HG02610 (cell line): ENCODE measurements at regions not wholly inside any gene's neighbourhood (a gene's known extent, or its start where the extent isn't known, plus 50 kb on each side); places are given as distances from the start of the nearest gene placed in this dataset.
"Not testable (repeated sequence)": the region's sequence is repeated elsewhere in the genome, so short reads cannot be mapped to it uniquely, and the experiment has no call there.

Experiments
- ATAC-seq: cut with Tn5 transposase; IDR thresholded peaks from one replicate; pipeline ENCODE4 v1.9.1; 2021; ENCODE audit warnings: mild to moderate bottlenecking, moderate library complexity; ENCODE audit not compliant: unreplicated experiment

GRCh38 chr9:126056312-126057021, 270.2 kb upstream of the MVB12B start:
- ATAC-seq: no peak

GRCh38 chr9:126057121-126057825, 269.4 kb upstream of the MVB12B start:
- ATAC-seq: no peak

DNA sequence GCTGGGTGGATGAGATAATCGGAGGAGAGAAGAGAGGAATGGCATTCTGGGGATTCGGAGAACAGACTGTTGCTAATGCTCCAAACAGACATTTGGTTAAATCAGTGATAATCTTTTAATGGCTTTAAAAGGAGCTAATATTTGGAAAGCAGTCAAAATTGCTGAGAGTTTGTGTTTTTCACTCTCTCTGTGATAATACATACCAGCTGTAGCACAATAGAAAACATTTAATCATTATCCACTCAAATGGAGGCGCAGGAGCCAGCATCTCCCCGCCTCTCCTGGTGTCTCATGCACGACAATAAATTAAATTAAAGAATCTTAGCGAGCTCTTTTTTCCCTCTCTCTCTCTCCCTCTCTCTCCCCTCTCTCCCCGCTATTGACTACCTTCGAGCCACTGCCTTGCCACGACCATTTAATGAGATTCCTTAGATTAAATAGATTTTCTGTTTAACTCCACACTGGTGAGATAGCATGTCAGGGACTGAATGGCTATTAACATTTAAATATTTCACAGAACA, 268.6 kb upstream of the MVB12B start:
- ATAC-seq: no peak

DNA sequence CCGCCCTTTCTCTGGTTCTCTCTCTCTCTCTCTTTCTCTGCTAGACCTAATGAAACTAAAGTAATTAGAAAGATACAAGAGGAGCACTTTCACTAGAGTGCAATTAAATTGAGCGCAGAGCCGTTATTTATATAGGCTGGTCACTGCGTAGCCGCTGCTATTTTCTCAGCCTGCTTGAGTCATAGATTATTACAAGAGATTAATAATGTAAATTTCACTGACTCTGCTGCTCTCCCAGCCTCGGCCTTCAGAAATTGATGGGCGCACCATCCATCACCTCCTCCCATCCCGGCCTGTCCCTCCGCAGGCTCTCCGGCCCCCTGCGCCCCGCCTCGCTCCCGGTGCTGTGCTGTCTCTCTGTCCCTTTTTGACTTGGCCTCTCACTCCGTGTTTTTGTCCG, 268.0 kb upstream of the MVB12B start:
- ATAC-seq: no peak

GRCh38 chr9:126061575-126061974, 265.1 kb upstream of the MVB12B start:
- no peak for ATAC-seq

- no peak for ATAC-seq
These were observed 264.3 kb upstream of the MVB12B start for GRCh38 chr9:126062158-126062886.

DNA sequence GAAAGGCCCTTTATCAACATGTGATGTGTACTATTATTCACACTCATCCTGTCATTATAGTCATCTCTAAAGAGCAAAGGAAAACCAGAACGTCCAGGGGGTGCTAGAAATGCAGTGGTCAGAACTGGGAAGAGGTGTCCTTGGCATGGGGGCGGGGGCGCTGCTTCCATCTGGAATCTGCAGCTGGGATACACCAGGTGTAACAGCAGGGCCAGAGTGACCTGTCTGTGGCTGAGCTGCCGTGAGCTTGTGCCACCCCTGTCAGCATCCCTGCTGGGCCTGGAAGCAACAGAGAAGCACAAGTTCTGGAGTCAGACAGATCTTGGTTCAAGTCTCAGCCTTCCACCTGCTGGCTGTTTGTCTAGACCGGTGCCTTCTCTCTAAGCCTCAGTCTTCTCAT, 263.3 kb upstream of the MVB12B start:
- ATAC-seq: no peak

- ATAC-seq: no peak
These were observed 260.5 kb upstream of the MVB12B start for GRCh38 chr9:126066131-126066530.

DNA sequence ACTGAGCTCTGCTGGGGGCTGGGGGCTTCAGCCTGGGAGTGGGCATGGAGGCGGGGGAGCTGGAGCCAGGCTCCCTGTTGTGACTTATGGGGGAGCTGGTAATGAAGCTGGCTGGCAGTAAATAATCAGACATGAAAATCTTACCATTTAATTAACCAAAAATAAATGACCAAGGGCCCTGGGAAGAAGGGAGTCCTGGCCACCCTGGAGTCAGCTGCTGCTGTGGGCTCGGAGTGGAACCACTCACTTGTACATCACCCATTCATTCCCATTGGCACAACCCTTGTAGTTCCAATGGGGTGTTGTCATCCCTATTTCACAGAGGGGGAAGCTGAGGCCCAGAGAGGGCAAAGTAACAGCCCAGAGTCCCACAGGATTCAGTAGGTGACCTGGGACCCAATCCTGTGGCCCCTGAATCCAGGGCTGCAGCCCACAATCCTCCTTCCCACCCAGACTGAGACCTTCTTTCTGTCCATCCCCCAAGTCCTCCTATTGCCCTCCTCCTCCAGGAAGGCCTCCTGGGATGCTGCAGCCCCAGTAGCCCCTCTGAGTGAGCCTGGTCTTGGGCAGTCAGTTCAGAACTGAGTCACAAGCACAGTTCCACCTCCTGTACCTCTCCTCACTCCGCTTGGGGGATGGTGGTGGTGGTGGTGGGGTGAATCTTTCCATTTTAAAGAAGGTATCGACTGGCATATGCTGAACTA, 259.4 kb upstream of the MVB12B start:
- ATAC-seq: no peak

DNA sequence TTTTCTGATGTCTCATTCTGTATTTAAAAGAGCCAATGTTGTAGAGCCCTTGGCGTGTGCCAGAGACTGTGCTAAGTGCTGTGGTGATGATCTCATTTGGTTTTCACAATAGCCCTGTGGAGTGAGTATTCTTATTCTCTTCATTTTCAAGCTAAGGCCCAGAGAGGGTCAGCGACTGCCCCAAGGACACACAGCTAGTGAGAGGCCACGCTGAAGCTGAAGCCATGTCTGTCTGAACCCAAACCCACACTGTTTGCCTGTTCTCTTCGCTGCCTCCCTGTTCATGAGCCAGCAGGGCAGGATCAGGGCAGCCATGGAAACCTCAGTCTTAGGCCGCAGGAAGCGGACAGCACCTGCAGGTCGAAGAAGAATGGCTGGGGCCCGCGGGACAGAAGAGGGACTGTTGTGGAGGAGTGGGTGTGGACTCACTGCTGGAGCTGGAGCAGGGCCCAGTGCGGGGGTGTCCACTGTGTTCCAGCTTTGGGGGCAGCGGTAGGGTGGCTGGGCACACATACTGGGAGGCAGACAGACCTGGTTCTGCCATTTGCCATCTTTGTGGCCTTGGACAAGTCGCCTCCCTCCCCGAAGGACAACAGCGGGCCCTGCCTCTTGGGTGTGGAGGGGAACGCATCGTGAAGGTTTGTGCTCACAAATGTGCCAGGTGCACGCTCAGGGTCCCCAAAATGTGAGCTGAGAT, 257.9 kb upstream of the MVB12B start:
- ATAC-seq: no peak

- ATAC-seq: no peak
These were observed 257.2 kb upstream of the MVB12B start for GRCh38 chr9:126069400-126069955.

DNA sequence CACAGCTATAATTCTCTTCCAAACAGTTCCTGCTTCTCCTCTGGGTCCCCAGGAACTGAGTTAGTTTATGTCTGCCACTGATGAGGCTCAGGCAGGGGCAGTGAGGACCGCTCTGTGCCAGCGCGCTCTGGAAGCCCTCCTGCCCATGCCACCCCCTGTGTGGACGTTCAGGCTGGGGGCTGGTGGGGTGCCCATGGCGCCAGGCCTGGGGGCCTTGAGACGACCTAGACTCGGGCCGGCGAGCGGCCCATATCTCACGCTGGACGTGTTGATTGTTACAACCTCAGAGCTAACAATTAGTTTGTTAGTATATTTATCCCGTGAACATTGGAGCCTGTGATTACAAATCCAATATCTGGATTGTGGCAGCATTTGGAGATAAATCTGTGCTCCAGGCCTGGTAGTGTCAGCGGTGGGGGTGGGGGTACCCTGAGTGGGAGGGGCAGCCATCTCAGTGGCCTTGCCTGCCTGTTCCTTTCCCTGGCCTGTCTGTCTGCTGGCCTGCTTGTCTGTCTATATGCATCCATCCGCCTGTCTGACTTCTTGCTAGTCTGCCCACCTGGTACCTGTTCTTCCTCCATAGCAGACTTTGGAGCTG, 256.5 kb upstream of the MVB12B start:
- no peak for ATAC-seq

GRCh38 chr9:126071076-126071750, 255.4 kb upstream of the MVB12B start:
- no peak for ATAC-seq

GRCh38 chr9:126077656-126078055, 249.0 kb upstream of the MVB12B start:
- not testable (repeated sequence) for ATAC-seq

- ATAC-seq: no peak
These were observed 246.0 kb upstream of the MVB12B start for GRCh38 chr9:126080641-126081040.

DNA sequence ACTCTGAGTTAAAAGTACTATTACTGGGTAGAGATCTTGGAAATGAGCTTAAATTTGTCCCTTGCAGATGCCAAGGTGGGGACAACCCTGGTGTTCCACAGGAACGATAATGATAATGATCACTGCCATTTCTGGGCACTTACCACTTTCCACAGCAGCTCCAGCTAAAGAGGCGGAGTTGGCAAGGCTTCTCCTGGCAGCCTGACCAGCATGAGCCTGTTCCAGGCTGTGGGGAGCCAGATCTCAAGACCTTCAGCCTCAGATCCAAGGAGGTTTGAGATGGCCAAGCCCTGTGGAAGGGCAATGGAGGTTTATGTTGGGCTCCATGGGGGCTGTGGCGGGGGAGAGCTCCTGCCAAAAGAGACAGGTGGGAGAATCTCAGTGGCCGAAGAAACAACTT, 244.9 kb upstream of the MVB12B start:
- no peak for ATAC-seq

- ATAC-seq: no peak
These were observed 242.6 kb upstream of the MVB12B start for GRCh38 chr9:126084008-126084407.

DNA sequence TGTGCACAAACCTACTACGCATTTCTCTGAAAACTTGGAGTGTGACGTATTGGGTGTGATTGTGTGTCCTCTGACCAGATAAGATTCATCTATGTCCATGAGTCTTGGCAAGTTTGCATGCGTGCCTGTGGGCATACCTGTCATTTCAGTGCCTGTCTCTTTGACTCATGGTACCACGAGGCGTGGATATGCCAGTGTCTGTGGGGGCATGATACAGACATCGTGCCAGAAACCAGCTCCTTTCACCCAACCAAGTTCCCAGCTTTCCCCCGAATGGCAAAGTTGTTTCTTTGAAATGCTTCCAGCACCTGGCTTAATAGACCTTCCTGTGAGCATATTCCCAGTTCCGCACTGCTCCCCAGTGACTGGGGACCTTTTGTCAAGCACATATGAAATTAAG, 241.9 kb upstream of the MVB12B start:
- ATAC-seq: no peak

- no peak for ATAC-seq
These were observed 241.5 kb upstream of the MVB12B start for GRCh38 chr9:126085170-126085569.
